Mammary epithelial cell (primary cell): ENCODE measurements at regions not wholly inside any gene's neighbourhood (a gene's known extent, or its start where the extent isn't known, plus 50 kb on each side); places are given as distances from the start of the nearest gene placed in this dataset.

Experiments used
- EZH2 ChIP-seq: IDR thresholded peaks from 2 replicates; pipeline ENCODE4 v1.6.1; 2012; ENCODE audit warnings: low read length, inconsistent platforms, borderline replicate concordance
- TF ChIP-seq, protein P1 (sequence below), 2 donors: IDR thresholded peaks in 1 of 2; conservative IDR thresholded peaks in 1 of 2; 2 replicates each; pipeline ENCODE4 v1.5.1; 2011 to 2012; ENCODE audit warnings: inconsistent platforms in 2 of 2, low read length in 2 of 2, mild to moderate bottlenecking in 2 of 2, control low read depth in 1 of 2, low read depth in 1 of 2; ENCODE audit not compliant: insufficient read depth in 1 of 2; ENCODE audit errors: extremely low read depth in 1 of 2

DNA sequence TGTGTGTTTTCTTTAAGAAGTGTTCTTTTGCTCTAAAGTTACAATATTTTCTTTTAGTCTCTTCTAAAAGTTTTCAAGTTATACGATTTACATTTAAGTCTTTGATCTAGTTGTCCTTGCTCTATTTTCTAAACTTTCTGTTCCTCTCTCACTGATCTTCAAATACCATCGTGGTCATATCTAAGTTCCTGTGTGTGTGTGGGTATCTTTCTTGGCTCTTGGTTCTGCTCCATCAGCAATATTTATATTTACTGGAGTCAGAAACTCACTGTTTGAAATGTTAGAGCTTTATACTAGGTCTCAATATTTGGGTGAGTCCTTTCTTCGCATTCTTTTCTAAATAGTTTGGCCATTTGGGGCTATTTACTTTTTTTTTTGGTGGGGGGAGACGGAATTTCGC lies 77.3 kb downstream of the COPS8 start:
- TF ChIP-seq, protein P1, sequence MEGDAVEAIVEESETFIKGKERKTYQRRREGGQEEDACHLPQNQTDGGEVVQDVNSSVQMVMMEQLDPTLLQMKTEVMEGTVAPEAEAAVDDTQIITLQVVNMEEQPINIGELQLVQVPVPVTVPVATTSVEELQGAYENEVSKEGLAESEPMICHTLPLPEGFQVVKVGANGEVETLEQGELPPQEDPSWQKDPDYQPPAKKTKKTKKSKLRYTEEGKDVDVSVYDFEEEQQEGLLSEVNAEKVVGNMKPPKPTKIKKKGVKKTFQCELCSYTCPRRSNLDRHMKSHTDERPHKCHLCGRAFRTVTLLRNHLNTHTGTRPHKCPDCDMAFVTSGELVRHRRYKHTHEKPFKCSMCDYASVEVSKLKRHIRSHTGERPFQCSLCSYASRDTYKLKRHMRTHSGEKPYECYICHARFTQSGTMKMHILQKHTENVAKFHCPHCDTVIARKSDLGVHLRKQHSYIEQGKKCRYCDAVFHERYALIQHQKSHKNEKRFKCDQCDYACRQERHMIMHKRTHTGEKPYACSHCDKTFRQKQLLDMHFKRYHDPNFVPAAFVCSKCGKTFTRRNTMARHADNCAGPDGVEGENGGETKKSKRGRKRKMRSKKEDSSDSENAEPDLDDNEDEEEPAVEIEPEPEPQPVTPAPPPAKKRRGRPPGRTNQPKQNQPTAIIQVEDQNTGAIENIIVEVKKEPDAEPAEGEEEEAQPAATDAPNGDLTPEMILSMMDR (conservative IDR thresholded peaks at IDR 0.05 in 1 of 2, IDR thresholded peaks at IDR 0.05 in 1 of 2; ENCODE audit: extremely low read depth in 1 of 2, insufficient read depth in 1 of 2, low read depth in 1 of 2, low read length in 2 of 2): no peak
- TF ChIP-seq EZH2: no peak
